Liver (tissue), 3 donors: ENCODE measurements at regions not wholly inside any gene's neighbourhood (a gene's known extent, or its start where the extent isn't known, plus 50 kb on each side); places are given as distances from the start of the nearest gene placed in this dataset.

ENCODE experiments used
- FOXA1 ChIP-seq: IDR thresholded peaks from 2 replicates; pipeline ENCODE4 v1.6.1; 2016; ENCODE audit warnings: antibody characterized with exemption
- GABPA ChIP-seq, 2 donors: IDR thresholded peaks in 1 of 2; conservative IDR thresholded peaks in 1 of 2; 2 replicates each; pipeline ENCODE4 v1.6.1; 2016; ENCODE audit warnings: antibody characterized with exemption in 2 of 2, mild to moderate bottlenecking in 1 of 2, moderate library complexity in 1 of 2
- HNF4G ChIP-seq: IDR thresholded peaks from 2 replicates; pipeline ENCODE4 v1.6.1; 2016; ENCODE audit warnings: antibody characterized with exemption
- JUND ChIP-seq, 2 donors: IDR thresholded peaks; 2 replicates each; pipeline ENCODE4 v1.6.1; 2016; ENCODE audit warnings: antibody characterized with exemption in 2 of 2
- RAD21 ChIP-seq, 2 donors: IDR thresholded peaks; 2 replicates each; pipeline ENCODE4 v1.6.1; 2016; ENCODE audit warnings: antibody characterized with exemption in 2 of 2, mild to moderate bottlenecking in 2 of 2
- SP1 ChIP-seq: IDR thresholded peaks from 2 replicates; pipeline ENCODE4 v1.6.1; 2018; ENCODE audit warnings: antibody characterized with exemption, mild to moderate bottlenecking
- YY1 ChIP-seq: IDR thresholded peaks from 2 replicates; pipeline ENCODE4 v1.6.1; 2016; ENCODE audit warnings: antibody characterized with exemption, mild to moderate bottlenecking
- TF ChIP-seq, protein P1 (sequence below): fragments of 150-350 bp; IDR thresholded peaks from 2 replicates; pipeline ENCODE4 v1.5.1; 2017; ENCODE audit warnings: improper control_type of control experiment, low read depth, low read length; ENCODE audit not compliant: missing input control
- TF ChIP-seq, protein P2 (sequence below): IDR thresholded peaks from 2 replicates; pipeline ENCODE4 v1.6.1; 2016; ENCODE audit warnings: antibody characterized with exemption
- TF ChIP-seq, protein P3 (sequence below): IDR thresholded peaks from 2 replicates; pipeline ENCODE4 v1.6.1; 2016; ENCODE audit warnings: antibody characterized with exemption
- TF ChIP-seq, protein P4 (sequence below): IDR thresholded peaks from 2 replicates; pipeline ENCODE4 v1.6.1; 2016; ENCODE audit warnings: antibody characterized with exemption
- TF ChIP-seq, protein P5 (sequence below): IDR thresholded peaks from 2 replicates; pipeline ENCODE4 v1.6.1; 2016; ENCODE audit warnings: antibody characterized with exemption, mild to moderate bottlenecking
- donor health status: healthy.
- donor health status: healthy.

DNA sequence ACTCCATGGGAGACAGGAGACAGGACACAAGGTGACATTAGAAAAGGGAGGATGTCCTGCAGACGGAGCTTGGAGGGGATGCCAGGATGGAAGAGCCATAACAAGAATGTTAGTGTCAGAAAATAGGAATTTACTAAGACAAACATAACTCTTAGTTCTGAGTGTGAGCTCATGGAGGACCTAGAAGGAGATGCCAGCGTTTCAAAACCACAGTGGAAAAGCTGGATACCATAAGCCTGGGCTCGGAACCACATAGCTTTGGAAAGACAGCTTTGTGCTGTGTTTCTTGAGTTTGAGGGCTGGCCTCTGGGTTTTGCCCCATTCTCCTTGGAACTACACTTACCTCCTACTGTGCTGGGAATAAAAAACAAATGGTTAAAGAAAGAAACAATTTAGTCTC is 128.4 kb downstream of the S1PR1 start:
- TF ChIP-seq, protein P1, sequence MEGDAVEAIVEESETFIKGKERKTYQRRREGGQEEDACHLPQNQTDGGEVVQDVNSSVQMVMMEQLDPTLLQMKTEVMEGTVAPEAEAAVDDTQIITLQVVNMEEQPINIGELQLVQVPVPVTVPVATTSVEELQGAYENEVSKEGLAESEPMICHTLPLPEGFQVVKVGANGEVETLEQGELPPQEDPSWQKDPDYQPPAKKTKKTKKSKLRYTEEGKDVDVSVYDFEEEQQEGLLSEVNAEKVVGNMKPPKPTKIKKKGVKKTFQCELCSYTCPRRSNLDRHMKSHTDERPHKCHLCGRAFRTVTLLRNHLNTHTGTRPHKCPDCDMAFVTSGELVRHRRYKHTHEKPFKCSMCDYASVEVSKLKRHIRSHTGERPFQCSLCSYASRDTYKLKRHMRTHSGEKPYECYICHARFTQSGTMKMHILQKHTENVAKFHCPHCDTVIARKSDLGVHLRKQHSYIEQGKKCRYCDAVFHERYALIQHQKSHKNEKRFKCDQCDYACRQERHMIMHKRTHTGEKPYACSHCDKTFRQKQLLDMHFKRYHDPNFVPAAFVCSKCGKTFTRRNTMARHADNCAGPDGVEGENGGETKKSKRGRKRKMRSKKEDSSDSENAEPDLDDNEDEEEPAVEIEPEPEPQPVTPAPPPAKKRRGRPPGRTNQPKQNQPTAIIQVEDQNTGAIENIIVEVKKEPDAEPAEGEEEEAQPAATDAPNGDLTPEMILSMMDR: no peak
- no peak for TF ChIP-seq SP1
- TF ChIP-seq RAD21 (IDR thresholded peaks at IDR 0.05): no peak
- TF ChIP-seq YY1: no peak
- no peak for TF ChIP-seq GABPA (IDR thresholded peaks at IDR 0.05 in 1 of 2, conservative IDR thresholded peaks at IDR 0.05 in 1 of 2)
- TF ChIP-seq, protein P2, sequence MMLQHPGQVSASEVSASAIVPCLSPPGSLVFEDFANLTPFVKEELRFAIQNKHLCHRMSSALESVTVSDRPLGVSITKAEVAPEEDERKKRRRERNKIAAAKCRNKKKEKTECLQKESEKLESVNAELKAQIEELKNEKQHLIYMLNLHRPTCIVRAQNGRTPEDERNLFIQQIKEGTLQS: no peak
- TF ChIP-seq, protein P3, sequence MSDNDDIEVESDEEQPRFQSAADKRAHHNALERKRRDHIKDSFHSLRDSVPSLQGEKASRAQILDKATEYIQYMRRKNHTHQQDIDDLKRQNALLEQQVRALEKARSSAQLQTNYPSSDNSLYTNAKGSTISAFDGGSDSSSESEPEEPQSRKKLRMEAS: no peak
- TF ChIP-seq, protein P4, sequence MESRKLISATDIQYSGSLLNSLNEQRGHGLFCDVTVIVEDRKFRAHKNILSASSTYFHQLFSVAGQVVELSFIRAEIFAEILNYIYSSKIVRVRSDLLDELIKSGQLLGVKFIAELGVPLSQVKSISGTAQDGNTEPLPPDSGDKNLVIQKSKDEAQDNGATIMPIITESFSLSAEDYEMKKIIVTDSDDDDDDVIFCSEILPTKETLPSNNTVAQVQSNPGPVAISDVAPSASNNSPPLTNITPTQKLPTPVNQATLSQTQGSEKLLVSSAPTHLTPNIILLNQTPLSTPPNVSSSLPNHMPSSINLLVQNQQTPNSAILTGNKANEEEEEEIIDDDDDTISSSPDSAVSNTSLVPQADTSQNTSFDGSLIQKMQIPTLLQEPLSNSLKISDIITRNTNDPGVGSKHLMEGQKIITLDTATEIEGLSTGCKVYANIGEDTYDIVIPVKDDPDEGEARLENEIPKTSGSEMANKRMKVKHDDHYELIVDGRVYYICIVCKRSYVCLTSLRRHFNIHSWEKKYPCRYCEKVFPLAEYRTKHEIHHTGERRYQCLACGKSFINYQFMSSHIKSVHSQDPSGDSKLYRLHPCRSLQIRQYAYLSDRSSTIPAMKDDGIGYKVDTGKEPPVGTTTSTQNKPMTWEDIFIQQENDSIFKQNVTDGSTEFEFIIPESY: no peak
- no peak for TF ChIP-seq FOXA1
- no peak for TF ChIP-seq JUND (IDR thresholded peaks at IDR 0.05)
- TF ChIP-seq, protein P5, sequence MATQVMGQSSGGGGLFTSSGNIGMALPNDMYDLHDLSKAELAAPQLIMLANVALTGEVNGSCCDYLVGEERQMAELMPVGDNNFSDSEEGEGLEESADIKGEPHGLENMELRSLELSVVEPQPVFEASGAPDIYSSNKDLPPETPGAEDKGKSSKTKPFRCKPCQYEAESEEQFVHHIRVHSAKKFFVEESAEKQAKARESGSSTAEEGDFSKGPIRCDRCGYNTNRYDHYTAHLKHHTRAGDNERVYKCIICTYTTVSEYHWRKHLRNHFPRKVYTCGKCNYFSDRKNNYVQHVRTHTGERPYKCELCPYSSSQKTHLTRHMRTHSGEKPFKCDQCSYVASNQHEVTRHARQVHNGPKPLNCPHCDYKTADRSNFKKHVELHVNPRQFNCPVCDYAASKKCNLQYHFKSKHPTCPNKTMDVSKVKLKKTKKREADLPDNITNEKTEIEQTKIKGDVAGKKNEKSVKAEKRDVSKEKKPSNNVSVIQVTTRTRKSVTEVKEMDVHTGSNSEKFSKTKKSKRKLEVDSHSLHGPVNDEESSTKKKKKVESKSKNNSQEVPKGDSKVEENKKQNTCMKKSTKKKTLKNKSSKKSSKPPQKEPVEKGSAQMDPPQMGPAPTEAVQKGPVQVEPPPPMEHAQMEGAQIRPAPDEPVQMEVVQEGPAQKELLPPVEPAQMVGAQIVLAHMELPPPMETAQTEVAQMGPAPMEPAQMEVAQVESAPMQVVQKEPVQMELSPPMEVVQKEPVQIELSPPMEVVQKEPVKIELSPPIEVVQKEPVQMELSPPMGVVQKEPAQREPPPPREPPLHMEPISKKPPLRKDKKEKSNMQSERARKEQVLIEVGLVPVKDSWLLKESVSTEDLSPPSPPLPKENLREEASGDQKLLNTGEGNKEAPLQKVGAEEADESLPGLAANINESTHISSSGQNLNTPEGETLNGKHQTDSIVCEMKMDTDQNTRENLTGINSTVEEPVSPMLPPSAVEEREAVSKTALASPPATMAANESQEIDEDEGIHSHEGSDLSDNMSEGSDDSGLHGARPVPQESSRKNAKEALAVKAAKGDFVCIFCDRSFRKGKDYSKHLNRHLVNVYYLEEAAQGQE: no peak
- no peak for TF ChIP-seq HNF4G
